ENCODE measurements at regions not wholly inside any gene's neighbourhood (a gene's known extent, or its start where the extent isn't known, plus 50 kb on each side); places are given as distances from the start of the nearest gene placed in this dataset.

DNA sequence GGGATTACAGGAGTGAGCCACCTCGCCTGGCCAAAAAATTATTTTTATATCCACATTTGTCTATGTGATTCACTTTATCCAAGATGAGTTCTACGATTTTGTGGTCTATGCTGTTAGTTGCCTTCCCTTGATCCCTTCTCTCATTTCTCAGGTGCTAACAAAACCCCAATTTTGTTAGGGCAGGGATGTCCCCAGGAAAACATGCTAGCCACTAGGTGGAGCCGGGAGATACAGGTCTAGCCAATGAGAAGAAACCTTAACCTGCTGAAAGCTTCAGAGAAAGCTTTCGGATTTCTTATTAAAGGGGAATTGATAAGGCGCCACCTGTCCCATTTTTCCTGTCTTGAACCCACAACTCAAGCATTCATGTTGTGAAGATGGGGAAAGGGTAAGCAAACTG lies 167.4 kb upstream of the OLIG3 start:
- TF ChIP-seq EZH2 (IDR thresholded peaks at IDR 0.05; ENCODE audit: borderline replicate concordance, insufficient read depth, low read depth, low read length, poor library complexity, severe bottlenecking) (no peak), CTCF (IDR thresholded peaks at IDR 0.05) (peak; percentile 58)
